DOHH2 (cell line): ENCODE measurements at regions not wholly inside any gene's neighbourhood (a gene's known extent, or its start where the extent isn't known, plus 50 kb on each side); places are given as distances from the start of the nearest gene placed in this dataset.

Source experiments
- H3F3A ChIP-seq: fragments of 200-600 bp; sonication (generic), shearing (Covaris generic); 2 replicates; pipeline ENCODE4 v1.6.0; 2016; ENCODE audit warnings: antibody characterized with exemption, mild to moderate bottlenecking; ENCODE audit not compliant: control insufficient read depth, insufficient read depth
- H3K27ac ChIP-seq: fragments of 200-600 bp; sonication (generic); 2 replicates; pipeline ENCODE4 v1.5.1; 2014; ENCODE audit warnings: low read depth, mild to moderate bottlenecking, low read length, moderate library complexity
- H3K27me3 ChIP-seq: fragments of 200-600 bp; sonication (generic); 2 replicates; pipeline ENCODE4 v1.6.1; 2014; ENCODE audit warnings: mild to moderate bottlenecking, low read length, mixed read lengths; ENCODE audit not compliant: control insufficient read depth
- H3K36me3 ChIP-seq: fragments of 200-600 bp; sonication (generic); 2 replicates; pipeline ENCODE4 v1.6.1; 2014; ENCODE audit warnings: mild to moderate bottlenecking, low read length, moderate library complexity, mixed read lengths; ENCODE audit not compliant: control insufficient read depth
- H3K4me1 ChIP-seq: fragments of 200-600 bp; sonication (generic); 2 replicates; pipeline ENCODE4 v1.6.1; 2014; ENCODE audit warnings: mild to moderate bottlenecking, low read length, mixed read lengths; ENCODE audit not compliant: control insufficient read depth
- H3K4me2 ChIP-seq: fragments of 200-600 bp; sonication (generic); 2 replicates; pipeline ENCODE4 v1.6.0; 2014; ENCODE audit warnings: mild to moderate bottlenecking, low read length, moderate library complexity
- H3K4me3 ChIP-seq: fragments of 200-600 bp; sonication (generic); 2 replicates; pipeline ENCODE4 v1.5.1; 2014; ENCODE audit warnings: mild to moderate bottlenecking, low read length, mixed read lengths
- H3K79me2 ChIP-seq: fragments of 200-600 bp; sonication (generic); 2 replicates; pipeline ENCODE4 v1.6.1; 2014; ENCODE audit warnings: mild to moderate bottlenecking, low read length, mixed read lengths; ENCODE audit not compliant: control insufficient read depth
- H3K9me2 ChIP-seq: fragments of 200-600 bp; sonication (generic); replicated peaks from 2 replicates; pipeline ENCODE4 v1.6.1; 2014; ENCODE audit warnings: mild to moderate bottlenecking, low read length, mixed read lengths; ENCODE audit not compliant: control insufficient read depth
- H3K9me3 ChIP-seq: fragments of 200-600 bp; sonication (generic); 2 replicates; pipeline ENCODE4 v1.6.1; 2014; ENCODE audit warnings: antibody characterized with exemption, low read length, mixed read lengths; ENCODE audit not compliant: control insufficient read depth, insufficient read depth
- H4K20me1 ChIP-seq: fragments of 200-600 bp; sonication (generic); 2 replicates; pipeline ENCODE4 v1.6.0; 2014; ENCODE audit warnings: low read depth, mild to moderate bottlenecking, antibody characterized with exemption, low read length, moderate library complexity; ENCODE audit not compliant: control insufficient read depth, insufficient read depth
- CTCF ChIP-seq: fragments of 200-600 bp; sonication (generic); IDR thresholded peaks from one replicate; pipeline ENCODE4 v1.5.1; 2014; ENCODE audit warnings: antibody characterized with exemption, mild to moderate bottlenecking, low read depth, low read length; ENCODE audit not compliant: poor library complexity, severe bottlenecking
- EZH2phosphoT487 ChIP-seq: fragments of 200-600 bp; sonication (generic); IDR thresholded peaks from 2 replicates; pipeline ENCODE4 v1.6.1; 2017; ENCODE audit warnings: borderline replicate concordance, mild to moderate bottlenecking, antibody characterized with exemption, low read length, moderate library complexity, mixed read lengths

DNA sequence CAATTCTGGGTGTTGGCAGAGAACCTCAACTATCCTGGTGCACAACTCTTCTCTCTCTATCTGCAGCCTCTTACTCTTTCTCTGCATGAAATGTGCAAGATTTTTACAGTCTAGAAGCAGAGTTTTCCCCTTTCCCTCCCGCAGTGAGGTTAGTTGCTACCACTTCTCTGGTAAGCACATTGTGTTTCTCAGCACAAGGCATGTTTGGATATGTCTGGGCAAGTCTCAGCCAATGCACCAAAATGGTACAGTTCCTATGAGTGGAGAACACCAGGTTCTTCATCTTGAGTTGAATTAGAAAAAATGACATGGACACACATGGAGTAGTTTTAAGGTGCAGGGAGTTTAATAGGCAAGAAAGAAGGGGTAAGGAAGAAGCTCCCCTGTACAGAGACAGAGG lies 187.0 kb downstream of the CCNG2 start:
- no peaks in the 10 kb centered on the region for H3K27me3 ChIP-seq
- H3K9me3 ChIP-seq: no peaks in the 10 kb centered on the region
- H4K20me1 ChIP-seq: no peaks in the 10 kb centered on the region
- H3K36me3 ChIP-seq: no peaks in the 10 kb centered on the region
- H3K4me2 ChIP-seq: no peak overlapping the region
- no peaks in the 10 kb centered on the region for H3K4me1 ChIP-seq
- no peaks in the 10 kb centered on the region for H3F3A ChIP-seq
- no peaks in the 10 kb centered on the region for H3K79me2 ChIP-seq
- no peak for TF ChIP-seq EZH2phosphoT487
- no peak for TF ChIP-seq CTCF
- H3K9me2 ChIP-seq: no peaks in the 10 kb centered on the region
- H3K4me3 ChIP-seq: no peak overlapping the region
- no peak overlapping the region for H3K27ac ChIP-seq

DNA sequence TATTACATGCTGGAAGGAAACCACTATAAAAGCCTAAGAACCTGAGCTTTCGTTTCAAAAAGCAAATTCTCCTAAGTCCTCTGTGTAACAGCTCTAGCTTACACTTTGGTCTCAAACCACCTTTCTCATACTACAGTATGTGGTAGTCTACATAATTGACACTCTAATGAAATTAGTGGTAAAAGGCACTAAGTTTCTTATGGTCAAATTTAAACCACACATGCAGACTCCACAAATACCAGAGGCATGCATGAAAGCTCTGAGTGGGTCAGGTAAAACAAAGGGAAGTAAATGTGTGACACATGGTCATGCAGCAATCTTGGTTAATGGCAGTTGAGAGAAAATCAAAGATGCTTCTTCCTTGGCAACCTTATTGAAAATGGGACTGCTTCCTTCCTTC lies 187.8 kb downstream of the CCNG2 start:
- no peak for TF ChIP-seq CTCF
- TF ChIP-seq EZH2phosphoT487: no peak
- H3K9me3 ChIP-seq: no peaks in the 10 kb centered on the region

GRCh38 chr4:77347351-77347966 lies 190.5 kb downstream of the CCNG2 start:
- Histone ChIP-seq H3K27ac (no peak overlapping the region), H3K9me2 (no peaks in the 10 kb centered on the region), H3F3A (no peaks in the 10 kb centered on the region), H3K36me3 (no peaks in the 10 kb centered on the region), H3K9me3 (no peaks in the 10 kb centered on the region), H3K27me3 (no peaks in the 10 kb centered on the region), H3K4me3 (no peak overlapping the region), H3K79me2 (no peaks in the 10 kb centered on the region), H3K4me1 (no peaks in the 10 kb centered on the region), H4K20me1 (no peaks in the 10 kb centered on the region), H3K4me2 (no peak overlapping the region)
- no peak for TF ChIP-seq EZH2phosphoT487
- TF ChIP-seq CTCF: no peak

More for the DNA sequence above, 187.8 kb downstream of the CCNG2 start:
- Histone ChIP-seq H3K4me2 (no peak overlapping the region), H3F3A (no peaks in the 10 kb centered on the region), H3K27ac (no peak overlapping the region), H3K9me2 (no peaks in the 10 kb centered on the region), H4K20me1 (no peaks in the 10 kb centered on the region), H3K36me3 (no peaks in the 10 kb centered on the region), H3K27me3 (no peaks in the 10 kb centered on the region), H3K4me3 (no peak overlapping the region), H3K4me1 (no peaks in the 10 kb centered on the region), H3K79me2 (no peaks in the 10 kb centered on the region)
